NCI-H2196 treated with DMSO at 0.1 percent for 48 hours (cell line): ENCODE measurements at regions not wholly inside any gene's neighbourhood (a gene's known extent, or its start where the extent isn't known, plus 50 kb on each side); places are given as distances from the start of the nearest gene placed in this dataset.
A peak's percentile ranks its signal among the peaks of the same experiment; 100 is the strongest.
"Not testable (repeated sequence)": the region's sequence is repeated elsewhere in the genome, so short reads cannot be mapped to it uniquely, and the experiment has no call there.

Source experiments
- DNase-seq: peaks from one replicate; lab custom pipeline; 2025; ENCODE audit not compliant: unreplicated experiment; lab: John Stamatoyannopoulos, UW

GRCh38 chr7:67301667-67302066, 305.0 kb downstream of the TYW1 start:
- DNase-seq: no peak

DNA sequence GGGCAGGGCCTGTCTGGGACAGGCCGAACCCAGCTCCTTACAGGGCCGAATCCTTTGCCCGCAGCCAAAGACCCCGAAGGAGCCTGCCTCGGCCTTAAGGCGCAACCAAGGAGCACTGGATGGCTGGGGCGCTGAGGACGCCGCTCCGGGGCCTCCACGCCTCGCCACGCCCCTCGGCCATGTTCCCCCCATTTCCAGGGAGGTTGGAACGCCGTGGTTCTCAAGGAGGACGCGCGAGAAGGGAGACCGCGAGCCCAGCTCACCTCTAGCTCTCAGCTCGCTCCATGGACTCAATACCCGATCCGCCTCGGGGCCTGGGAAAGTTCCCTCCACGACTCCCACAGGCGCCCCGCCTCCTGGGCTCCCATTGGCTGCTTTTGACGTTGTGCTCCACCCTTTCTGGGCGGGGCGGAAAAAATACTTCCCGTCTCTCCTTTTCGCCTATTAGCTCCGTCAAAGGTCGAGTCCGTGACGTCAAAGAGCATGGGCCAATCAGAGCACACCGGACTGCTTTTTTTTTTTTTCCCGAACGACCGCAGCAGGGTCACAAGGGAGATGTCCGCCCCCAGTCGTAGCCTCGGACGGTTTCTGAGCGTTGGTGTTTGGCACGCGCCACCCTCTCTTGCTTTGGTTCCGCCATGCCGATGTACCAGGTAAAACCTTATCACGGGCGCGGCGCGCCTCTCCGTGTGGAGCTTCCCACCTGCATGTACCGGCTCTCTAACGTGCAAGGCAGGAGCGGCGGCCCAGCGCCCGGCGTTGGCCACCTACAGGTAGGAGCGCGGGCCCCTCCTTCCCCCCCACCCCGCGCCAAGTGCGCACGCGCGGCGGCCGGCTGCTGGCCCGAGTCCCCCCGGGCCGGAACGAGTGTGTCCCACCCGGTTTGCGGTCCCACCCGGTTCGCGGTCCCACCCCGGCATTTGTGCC, 305.7 kb downstream of the TYW1 start:
- DNase-seq: peak; percentile 93

DNA sequence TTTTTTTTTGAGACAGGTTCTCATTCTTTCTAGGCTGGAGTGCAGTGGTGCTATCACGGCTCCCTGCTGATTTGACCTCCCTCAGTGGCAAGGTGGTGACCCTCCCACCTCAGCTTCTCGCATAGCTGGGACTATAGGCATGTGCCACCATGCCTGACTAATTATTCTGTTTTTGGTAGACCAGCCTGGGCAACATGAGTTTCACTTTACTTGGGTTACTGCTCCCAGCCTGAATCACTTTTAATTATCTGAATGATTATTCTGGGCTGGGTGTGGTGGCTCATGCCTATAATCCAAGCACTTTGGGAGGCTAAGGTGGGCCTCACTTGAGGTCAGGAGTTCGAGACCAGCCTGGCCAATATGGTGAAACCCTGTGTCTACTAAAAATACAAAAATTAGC, 308.2 kb downstream of the TYW1 start:
- not testable (repeated sequence) for DNase-seq

DNA sequence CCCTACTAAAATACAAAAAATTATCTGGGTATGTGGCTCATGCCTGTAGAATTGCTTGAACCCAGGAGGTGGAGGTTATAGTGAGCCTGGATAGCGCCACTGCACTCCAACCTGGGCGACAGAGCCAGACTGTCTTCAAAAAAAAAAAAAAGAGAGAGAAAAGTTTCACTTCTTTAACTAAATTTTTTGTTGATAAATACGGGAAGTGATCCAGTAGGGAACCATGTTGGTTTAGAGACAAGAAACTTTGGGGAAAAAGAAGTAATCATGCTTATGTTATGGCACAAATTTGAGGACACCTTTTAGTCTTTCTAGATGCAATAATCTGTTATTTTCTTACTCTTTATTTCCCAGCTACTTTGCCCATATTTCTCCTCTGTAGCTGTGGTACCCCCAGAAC, 309.7 kb downstream of the TYW1 start:
- no peak for DNase-seq

- DNase-seq: no peak
Measured at GRCh38 chr7:67309764-67310549, 313.3 kb downstream of the TYW1 start.

DNA sequence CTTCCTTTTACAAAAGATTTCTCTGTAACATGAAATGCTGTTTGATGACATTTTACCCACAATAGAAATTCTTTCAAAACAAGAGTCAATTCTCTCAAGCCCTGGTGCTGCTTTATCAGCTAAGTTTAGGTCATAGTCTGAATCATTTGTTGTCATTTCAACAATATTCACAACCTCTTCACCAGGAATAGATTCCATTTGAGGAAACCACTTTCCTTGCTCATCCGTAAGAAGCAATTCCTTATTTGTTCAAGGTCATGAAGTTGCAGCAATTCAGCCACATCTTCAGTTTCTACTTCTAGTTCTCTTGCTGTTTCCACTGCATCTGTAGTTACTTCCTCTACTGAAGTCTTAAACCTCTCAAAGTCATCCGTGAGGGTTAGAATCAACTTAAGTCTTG, 315.3 kb downstream of the TYW1 start:
- DNase-seq: no peak

DNA sequence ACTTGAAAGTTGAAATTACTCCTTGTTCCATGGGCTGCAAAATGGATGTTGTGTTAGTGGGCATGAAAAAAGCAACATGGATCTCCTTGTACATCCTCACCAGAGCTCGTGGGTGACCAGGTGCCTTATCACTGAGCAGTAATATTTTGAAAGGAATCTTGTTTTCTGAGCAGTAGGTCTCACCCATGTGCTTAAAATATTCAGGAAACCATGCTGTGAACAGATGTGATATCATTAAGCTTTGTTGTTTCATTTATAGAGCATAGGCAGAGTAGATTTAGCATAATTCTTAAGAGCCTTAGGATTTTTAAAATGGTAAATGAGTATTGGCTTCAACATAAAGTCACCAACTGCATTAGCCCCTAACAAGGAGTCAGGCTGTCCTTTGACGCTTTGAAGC, 316.6 kb downstream of the TYW1 start:
- DNase-seq: no peak

DNA sequence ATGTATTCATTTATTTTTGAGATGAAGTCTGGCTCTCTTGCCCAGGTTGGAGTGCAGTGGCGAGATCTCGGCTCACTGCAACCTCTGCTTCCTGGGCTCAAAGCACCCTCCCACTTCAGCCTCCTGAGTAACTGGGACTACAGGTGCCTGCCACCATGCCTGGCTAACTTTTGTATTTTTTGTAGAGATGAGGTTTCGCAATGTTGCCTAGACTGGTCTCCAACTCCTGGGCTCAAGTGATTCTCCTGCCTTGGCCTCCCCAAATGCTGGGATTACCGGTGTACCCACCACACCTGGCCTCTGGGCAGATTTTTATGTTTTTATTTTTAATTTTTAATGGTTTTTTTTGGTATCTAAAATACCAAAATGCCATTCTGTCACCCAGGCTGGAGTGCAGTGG, 320.3 kb downstream of the TYW1 start:
- not testable (repeated sequence) for DNase-seq

- DNase-seq: not testable (repeated sequence)
Measured at GRCh38 chr7:67328257-67328656, 331.6 kb downstream of the TYW1 start.

DNA sequence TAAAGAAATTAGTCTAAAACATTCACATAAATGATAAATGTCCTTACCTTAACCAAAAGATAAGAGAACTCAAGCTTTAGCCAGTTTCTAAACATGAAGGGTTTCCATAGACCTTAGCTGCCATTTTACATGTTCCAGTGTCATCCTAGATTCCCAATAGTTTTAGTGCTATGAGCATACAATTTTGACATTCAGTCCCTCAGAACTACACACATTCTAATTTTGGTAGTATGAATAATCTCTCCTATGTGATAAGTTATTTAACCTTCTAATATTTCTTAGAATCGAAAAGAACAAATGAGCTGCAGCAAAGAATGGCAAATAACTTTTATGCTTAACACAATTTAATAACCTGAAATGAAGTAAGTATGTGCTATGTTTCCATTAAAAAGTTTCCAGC, 338.5 kb downstream of the TYW1 start:
- not testable (repeated sequence) for DNase-seq

DNA sequence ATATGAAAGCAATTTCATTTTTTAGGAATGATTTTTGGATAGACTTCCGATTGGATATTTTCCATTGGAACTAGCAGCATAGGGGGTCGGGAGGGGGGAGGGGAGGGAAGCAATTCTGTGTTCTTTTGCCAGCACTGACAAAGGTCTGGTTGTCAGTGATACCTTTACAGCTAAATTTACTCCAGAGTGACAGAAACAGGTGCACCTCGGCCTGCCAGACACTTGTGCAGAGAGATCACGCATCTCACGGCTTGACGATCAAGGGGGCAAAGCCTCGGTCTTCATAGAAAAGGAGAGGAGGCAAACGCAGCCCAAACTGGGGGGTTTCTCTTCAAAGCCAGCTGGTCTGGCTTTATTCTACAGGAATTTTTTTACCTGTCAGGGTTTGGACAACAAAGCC, 339.0 kb downstream of the TYW1 start:
- DNase-seq: not testable (repeated sequence)

DNA sequence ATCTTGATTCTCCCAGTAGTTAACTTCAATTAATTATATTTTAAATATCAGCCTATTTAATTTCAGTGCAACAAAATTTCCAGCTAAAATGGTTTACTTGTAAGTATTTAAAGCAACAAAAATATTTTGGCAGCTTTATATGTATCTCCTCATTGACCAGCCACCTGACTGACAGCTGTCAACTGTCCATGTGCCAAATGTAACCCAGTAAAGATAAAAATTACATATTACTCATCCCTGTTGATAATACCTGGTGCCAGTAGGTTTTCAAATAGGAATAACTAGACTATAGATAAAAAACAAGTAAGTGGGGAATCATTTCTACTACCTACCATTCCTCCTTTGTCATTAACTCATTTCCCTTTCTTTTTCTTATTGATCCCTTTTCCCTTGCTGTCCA, 341.9 kb downstream of the TYW1 start:
- not testable (repeated sequence) for DNase-seq

GRCh38 chr7:67341153-67341768, 344.6 kb downstream of the TYW1 start:
- no peak for DNase-seq

- DNase-seq: no peak
Measured at GRCh38 chr7:67343114-67343513, 346.5 kb downstream of the TYW1 start.

GRCh38 chr7:67343572-67343971, 346.9 kb downstream of the TYW1 start:
- DNase-seq: peak; percentile 45

GRCh38 chr7:67344481-67345193, 348.0 kb downstream of the TYW1 start:
- DNase-seq: no peak

GRCh38 chr7:67346126-67346525, 349.5 kb downstream of the TYW1 start:
- no peak for DNase-seq

GRCh38 chr7:67346876-67347275, 350.2 kb downstream of the TYW1 start:
- no peak for DNase-seq

GRCh38 chr7:67348171-67348570, 351.5 kb downstream of the TYW1 start:
- no peak for DNase-seq

DNA sequence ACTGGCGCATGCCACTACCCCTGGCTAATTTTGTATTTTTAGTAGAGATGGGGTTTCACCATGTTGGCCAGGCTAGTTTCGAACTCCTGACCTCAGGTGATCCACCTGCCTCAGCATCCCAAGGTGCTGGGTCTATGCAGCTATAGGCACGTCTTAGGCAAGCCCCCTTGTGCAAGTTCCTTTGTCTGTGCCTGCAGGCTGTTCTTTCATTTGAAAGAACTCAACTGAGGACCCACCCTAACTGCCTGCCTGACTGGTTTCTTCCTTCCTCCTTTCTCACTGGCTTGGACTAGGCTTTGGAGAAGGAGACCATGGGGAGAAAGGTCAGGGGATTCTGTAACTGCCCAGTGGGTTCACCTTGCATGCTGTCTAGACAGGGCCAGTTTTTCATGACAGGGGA, 361.0 kb downstream of the TYW1 start:
- not testable (repeated sequence) for DNase-seq

DNA sequence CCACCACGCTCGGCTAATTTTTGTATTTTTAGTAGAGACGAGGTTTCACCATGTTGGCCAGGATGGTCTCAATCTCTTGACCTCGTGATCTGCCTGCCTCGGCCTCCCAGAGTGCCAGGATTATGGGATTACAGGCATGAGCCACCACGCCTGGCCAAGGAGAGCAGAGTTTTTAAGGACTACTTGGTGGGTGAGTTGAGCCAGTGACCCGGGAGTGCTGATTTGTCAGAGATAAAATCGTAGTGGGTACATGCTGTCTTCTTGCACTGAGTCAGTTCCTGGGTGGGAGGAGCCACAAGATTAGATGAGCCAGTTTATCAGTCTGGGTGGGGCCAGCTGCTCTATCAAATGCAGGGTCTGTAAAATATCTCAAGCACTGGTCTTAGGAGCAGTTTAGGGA, 361.7 kb downstream of the TYW1 start:
- DNase-seq: not testable (repeated sequence)
